ENCODE measurements at regions not wholly inside any gene's neighbourhood (a gene's known extent, or its start where the extent isn't known, plus 50 kb on each side); places are given as distances from the start of the nearest gene placed in this dataset.

GRCh38 chr11:92484570-92484969 is 260.0 kb downstream of the FAT3 start:
- H3K36me3 Mint-ChIP-seq, result no peaks in the 10 kb centered on the region
- H3K4me3 Mint-ChIP-seq, result no peak overlapping the region
- H3K9me3 Mint-ChIP-seq (ENCODE audit: low read depth), result no peaks in the 10 kb centered on the region
- no peaks in the 10 kb centered on the region for H3K4me1 Mint-ChIP-seq (ENCODE audit: low read depth)
- H3K27ac Mint-ChIP-seq, result no peak overlapping the region
- no peaks in the 10 kb centered on the region for H3K27me3 Mint-ChIP-seq

GRCh38 chr11:92489826-92490399 is 265.3 kb downstream of the FAT3 start:
- Mint-ChIP-seq H3K4me3 (no peak overlapping the region), H3K4me1 (ENCODE audit: low read depth) (no peaks in the 10 kb centered on the region), H3K9me3 (ENCODE audit: low read depth) (no peaks in the 10 kb centered on the region), H3K27me3 (no peaks in the 10 kb centered on the region), H3K27ac (no peak overlapping the region), H3K36me3 (no peaks in the 10 kb centered on the region)

GRCh38 chr11:92492372-92492771 is 267.8 kb downstream of the FAT3 start:
- H3K4me3 Mint-ChIP-seq, result no peak overlapping the region
- H3K4me1 Mint-ChIP-seq (ENCODE audit: low read depth), result no peaks in the 10 kb centered on the region
- no peaks in the 10 kb centered on the region for H3K27me3 Mint-ChIP-seq
- no peaks in the 10 kb centered on the region for H3K36me3 Mint-ChIP-seq
- H3K9me3 Mint-ChIP-seq (ENCODE audit: low read depth), result no peaks in the 10 kb centered on the region
- no peak overlapping the region for H3K27ac Mint-ChIP-seq

GRCh38 chr11:92495107-92495793 is 270.6 kb downstream of the FAT3 start:
- Mint-ChIP-seq H3K4me1 (ENCODE audit: low read depth) (no peaks in the 10 kb centered on the region), H3K4me3 (no peak overlapping the region), H3K27me3 (no peaks in the 10 kb centered on the region), H3K27ac (no peak overlapping the region), H3K36me3 (no peaks in the 10 kb centered on the region), H3K9me3 (ENCODE audit: low read depth) (no peaks in the 10 kb centered on the region)

GRCh38 chr11:92500453-92500852 is 275.8 kb downstream of the FAT3 start:
- Mint-ChIP-seq H3K4me3 (no peak overlapping the region), H3K27ac (no peak overlapping the region), H3K27me3 (peaks cover 3% of the 10 kb centered on the region), H3K9me3 (ENCODE audit: low read depth) (no peaks in the 10 kb centered on the region), H3K36me3 (no peaks in the 10 kb centered on the region), H3K4me1 (ENCODE audit: low read depth) (no peaks in the 10 kb centered on the region)

GRCh38 chr11:92501066-92501739 is 276.6 kb downstream of the FAT3 start:
- Mint-ChIP-seq H3K9me3 (ENCODE audit: low read depth) (no peaks in the 10 kb centered on the region), H3K4me3 (no peak overlapping the region), H3K27me3 (peaks cover 3% of the 10 kb centered on the region), H3K36me3 (no peaks in the 10 kb centered on the region), H3K4me1 (ENCODE audit: low read depth) (no peaks in the 10 kb centered on the region), H3K27ac (no peak overlapping the region)

GRCh38 chr11:92504004-92504403 is 279.4 kb downstream of the FAT3 start:
- Mint-ChIP-seq H3K9me3 (ENCODE audit: low read depth) (no peaks in the 10 kb centered on the region), H3K27me3 (peaks cover 3% of the 10 kb centered on the region), H3K4me3 (no peak overlapping the region), H3K27ac (no peak overlapping the region), H3K4me1 (ENCODE audit: low read depth) (no peaks in the 10 kb centered on the region), H3K36me3 (no peaks in the 10 kb centered on the region)

- Mint-ChIP-seq H3K27me3 (peaks cover 3% of the 10 kb centered on the region), H3K27ac (no peak overlapping the region), H3K9me3 (ENCODE audit: low read depth) (no peaks in the 10 kb centered on the region), H3K4me1 (ENCODE audit: low read depth) (no peaks in the 10 kb centered on the region), H3K36me3 (no peaks in the 10 kb centered on the region), H3K4me3 (no peak overlapping the region)
These were observed 279.9 kb downstream of the FAT3 start for GRCh38 chr11:92504534-92504933.

GRCh38 chr11:92505689-92506088 is 281.1 kb downstream of the FAT3 start:
- no peak overlapping the region for H3K27ac Mint-ChIP-seq
- H3K9me3 Mint-ChIP-seq (ENCODE audit: low read depth), result no peaks in the 10 kb centered on the region
- H3K27me3 Mint-ChIP-seq, result peaks cover 3% of the 10 kb centered on the region
- H3K36me3 Mint-ChIP-seq, result no peaks in the 10 kb centered on the region
- no peak overlapping the region for H3K4me3 Mint-ChIP-seq
- no peaks in the 10 kb centered on the region for H3K4me1 Mint-ChIP-seq (ENCODE audit: low read depth)

- Mint-ChIP-seq H3K27ac (no peak overlapping the region), H3K4me3 (no peak overlapping the region)
These were observed 282.3 kb downstream of the FAT3 start for GRCh38 chr11:92506809-92507336.

GRCh38 chr11:92510591-92510990 is 286.0 kb downstream of the FAT3 start:
- Mint-ChIP-seq H3K27ac (no peak overlapping the region), H3K9me3 (ENCODE audit: low read depth) (no peaks in the 10 kb centered on the region), H3K4me3 (no peak overlapping the region), H3K4me1 (ENCODE audit: low read depth) (no peaks in the 10 kb centered on the region), H3K36me3 (no peaks in the 10 kb centered on the region), H3K27me3 (no peaks in the 10 kb centered on the region)

More at GRCh38 chr11:92506809-92507336, 282.3 kb downstream of the FAT3 start:
- no peaks in the 10 kb centered on the region for H3K4me1 Mint-ChIP-seq (ENCODE audit: low read depth)
- H3K36me3 Mint-ChIP-seq, result no peaks in the 10 kb centered on the region
- peaks cover 2% of the 10 kb centered on the region for H3K27me3 Mint-ChIP-seq
- H3K9me3 Mint-ChIP-seq (ENCODE audit: low read depth), result no peaks in the 10 kb centered on the region

- Mint-ChIP-seq H3K4me3 (no peak overlapping the region), H3K4me1 (ENCODE audit: low read depth) (no peaks in the 10 kb centered on the region), H3K36me3 (no peaks in the 10 kb centered on the region), H3K27ac (no peak overlapping the region), H3K9me3 (ENCODE audit: low read depth) (peaks cover 3% of the 10 kb centered on the region), H3K27me3 (no peaks in the 10 kb centered on the region)
These were observed 287.0 kb downstream of the FAT3 start for GRCh38 chr11:92511522-92512203.

- no peak overlapping the region for H3K4me3 Mint-ChIP-seq
- H3K27ac Mint-ChIP-seq, result no peak overlapping the region
- no peaks in the 10 kb centered on the region for H3K27me3 Mint-ChIP-seq
- H3K36me3 Mint-ChIP-seq, result no peaks in the 10 kb centered on the region
- H3K4me1 Mint-ChIP-seq (ENCODE audit: low read depth), result no peaks in the 10 kb centered on the region
- H3K9me3 Mint-ChIP-seq (ENCODE audit: low read depth), result peaks cover 5% of the 10 kb centered on the region
These were observed 287.6 kb downstream of the FAT3 start for GRCh38 chr11:92512204-92512569.

- Mint-ChIP-seq H3K36me3 (no peaks in the 10 kb centered on the region), H3K4me1 (ENCODE audit: low read depth) (no peaks in the 10 kb centered on the region), H3K9me3 (ENCODE audit: low read depth) (peaks cover 4% of the 10 kb centered on the region)
These were observed 299.0 kb downstream of the FAT3 start for GRCh38 chr11:92523611-92524010.

GRCh38 chr11:92524542-92524941 is 299.9 kb downstream of the FAT3 start:
- H3K4me1 Mint-ChIP-seq (ENCODE audit: low read depth), result no peaks in the 10 kb centered on the region
- peaks cover 4% of the 10 kb centered on the region for H3K9me3 Mint-ChIP-seq (ENCODE audit: low read depth)
- no peak overlapping the region for H3K4me3 Mint-ChIP-seq
- no peaks in the 10 kb centered on the region for H3K36me3 Mint-ChIP-seq
- H3K27ac Mint-ChIP-seq, result no peak overlapping the region
- H3K27me3 Mint-ChIP-seq, result no peaks in the 10 kb centered on the region

More at GRCh38 chr11:92523611-92524010, 299.0 kb downstream of the FAT3 start:
- no peak overlapping the region for H3K4me3 Mint-ChIP-seq
- H3K27ac Mint-ChIP-seq, result no peak overlapping the region
- H3K27me3 Mint-ChIP-seq, result no peaks in the 10 kb centered on the region
